ENCODE measurements at regions not wholly inside any gene's neighbourhood (a gene's known extent, or its start where the extent isn't known, plus 50 kb on each side); places are given as distances from the start of the nearest gene placed in this dataset.

DNA sequence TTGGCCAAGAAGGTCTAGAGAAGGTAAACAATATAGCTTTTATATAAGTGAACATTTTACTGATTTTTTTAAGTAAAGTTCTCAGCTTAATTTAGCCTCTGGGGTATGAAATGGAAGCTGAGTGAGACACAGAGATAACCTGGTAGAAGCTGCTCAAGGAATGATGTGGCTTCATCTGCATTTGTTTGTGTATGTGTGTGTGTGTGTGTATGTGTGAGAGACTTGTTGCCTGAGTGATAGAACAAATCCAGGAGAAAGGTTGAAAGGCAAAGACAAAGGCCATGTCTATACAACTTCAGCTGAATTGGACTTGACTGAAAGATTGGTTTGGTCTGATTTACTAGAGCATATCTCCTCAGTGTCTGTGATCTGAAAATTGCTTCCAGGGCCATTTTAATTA lies 63.6 kb downstream of the PCDH7 start:
- TF ChIP-seq, protein P1, sequence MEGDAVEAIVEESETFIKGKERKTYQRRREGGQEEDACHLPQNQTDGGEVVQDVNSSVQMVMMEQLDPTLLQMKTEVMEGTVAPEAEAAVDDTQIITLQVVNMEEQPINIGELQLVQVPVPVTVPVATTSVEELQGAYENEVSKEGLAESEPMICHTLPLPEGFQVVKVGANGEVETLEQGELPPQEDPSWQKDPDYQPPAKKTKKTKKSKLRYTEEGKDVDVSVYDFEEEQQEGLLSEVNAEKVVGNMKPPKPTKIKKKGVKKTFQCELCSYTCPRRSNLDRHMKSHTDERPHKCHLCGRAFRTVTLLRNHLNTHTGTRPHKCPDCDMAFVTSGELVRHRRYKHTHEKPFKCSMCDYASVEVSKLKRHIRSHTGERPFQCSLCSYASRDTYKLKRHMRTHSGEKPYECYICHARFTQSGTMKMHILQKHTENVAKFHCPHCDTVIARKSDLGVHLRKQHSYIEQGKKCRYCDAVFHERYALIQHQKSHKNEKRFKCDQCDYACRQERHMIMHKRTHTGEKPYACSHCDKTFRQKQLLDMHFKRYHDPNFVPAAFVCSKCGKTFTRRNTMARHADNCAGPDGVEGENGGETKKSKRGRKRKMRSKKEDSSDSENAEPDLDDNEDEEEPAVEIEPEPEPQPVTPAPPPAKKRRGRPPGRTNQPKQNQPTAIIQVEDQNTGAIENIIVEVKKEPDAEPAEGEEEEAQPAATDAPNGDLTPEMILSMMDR (IDR thresholded peaks at IDR 0.05): no peak
- TF ChIP-seq EZH2phosphoT487 (IDR thresholded peaks at IDR 0.05): no peak
- no peak for TF ChIP-seq EZH2 (IDR thresholded peaks at IDR 0.05)

Measured in neural progenitor cell (in vitro differentiated cells).